NCI-H510A (cell line): ENCODE measurements at regions not wholly inside any gene's neighbourhood (a gene's known extent, or its start where the extent isn't known, plus 50 kb on each side); places are given as distances from the start of the nearest gene placed in this dataset.

Experiments used
- DNase-seq: peaks from one replicate; lab custom pipeline; 2025; lab: John Stamatoyannopoulos, UW

- no peak for DNase-seq
Measured at GRCh38 chr18:55880617-55881016, 292.6 kb upstream of the TCF4 start.

- DNase-seq: no peak
Measured at GRCh38 chr18:55879331-55879730, 291.3 kb upstream of the TCF4 start.

- no peak for DNase-seq
Measured at GRCh38 chr18:55878224-55878623, 290.2 kb upstream of the TCF4 start.

- no peak for DNase-seq
Measured at GRCh38 chr18:55877321-55877720, 289.3 kb upstream of the TCF4 start.

- DNase-seq: no peak
Measured at GRCh38 chr18:55876254-55876653, 288.3 kb upstream of the TCF4 start.

- DNase-seq: no peak
Measured at GRCh38 chr18:55875371-55875901, 287.4 kb upstream of the TCF4 start.

- DNase-seq: no peak
Measured at GRCh38 chr18:55869556-55870501, 281.8 kb upstream of the TCF4 start.

- DNase-seq: no peak
Measured at GRCh38 chr18:55868909-55869308, 280.9 kb upstream of the TCF4 start.

GRCh38 chr18:55866886-55867285, 278.9 kb upstream of the TCF4 start:
- no peak for DNase-seq

GRCh38 chr18:55866006-55866405, 278.0 kb upstream of the TCF4 start:
- DNase-seq: no peak

- no peak for DNase-seq
Measured at GRCh38 chr18:55864281-55864680, 276.3 kb upstream of the TCF4 start.

GRCh38 chr18:55863876-55864275, 275.9 kb upstream of the TCF4 start:
- DNase-seq: no peak

- no peak for DNase-seq
Measured at GRCh38 chr18:55863391-55863706, 275.4 kb upstream of the TCF4 start.

GRCh38 chr18:55862693-55863390, 274.9 kb upstream of the TCF4 start:
- DNase-seq: no peak

- DNase-seq: no peak
Measured at GRCh38 chr18:55861266-55861665, 273.3 kb upstream of the TCF4 start.

- no peak for DNase-seq
Measured at GRCh38 chr18:55858661-55859515, 270.9 kb upstream of the TCF4 start.

GRCh38 chr18:55857956-55858355, 270.0 kb upstream of the TCF4 start:
- no peak for DNase-seq

GRCh38 chr18:55857409-55857808, 269.4 kb upstream of the TCF4 start:
- DNase-seq: no peak

GRCh38 chr18:55856679-55857078, 268.7 kb upstream of the TCF4 start:
- DNase-seq: no peak

- no peak for DNase-seq
Measured at GRCh38 chr18:55856229-55856628, 268.2 kb upstream of the TCF4 start.

GRCh38 chr18:55853268-55853667, 265.3 kb upstream of the TCF4 start:
- DNase-seq: no peak

GRCh38 chr18:55850904-55851303, 262.9 kb upstream of the TCF4 start:
- DNase-seq: no peak
